GM18505 (cell line): ENCODE measurements at regions not wholly inside any gene's neighbourhood (a gene's known extent, or its start where the extent isn't known, plus 50 kb on each side); places are given as distances from the start of the nearest gene placed in this dataset.

Experiments
- ATAC-seq: cut with Tn5 transposase; IDR thresholded peaks from one replicate; pipeline ENCODE4 v1.9.1; 2021; ENCODE audit not compliant: unreplicated experiment
- POLR2A ChIP-seq: IDR thresholded peaks from 4 replicates; pipeline ENCODE4 v1.6.1; 2011; ENCODE audit warnings: borderline replicate concordance; ENCODE audit not compliant: insufficient read depth, insufficient read length; ENCODE audit errors: extremely low read depth

GRCh38 chr4:34250562-34250961 is 1993.8 kb downstream of the ARAP2 start:
- no peak for ATAC-seq

GRCh38 chr4:34253239-34253638 is 1991.1 kb downstream of the ARAP2 start:
- ATAC-seq: no peak
- TF ChIP-seq POLR2A: no peak

More at GRCh38 chr4:34250562-34250961, 1993.8 kb downstream of the ARAP2 start:
- no peak for TF ChIP-seq POLR2A

- no peak for ATAC-seq
Observed at GRCh38 chr4:34258176-34258575, 1986.1 kb downstream of the ARAP2 start.

GRCh38 chr4:34261799-34262314 is 1982.5 kb downstream of the ARAP2 start:
- no peak for ATAC-seq
- no peak for TF ChIP-seq POLR2A

More at GRCh38 chr4:34258176-34258575, 1986.1 kb downstream of the ARAP2 start:
- TF ChIP-seq POLR2A: no peak

- no peak for TF ChIP-seq POLR2A
- no peak for ATAC-seq
Observed at GRCh38 chr4:34269613-34270012, 1974.7 kb downstream of the ARAP2 start.

GRCh38 chr4:34271479-34272355 is 1972.6 kb downstream of the ARAP2 start:
- no peak for TF ChIP-seq POLR2A

GRCh38 chr4:34279011-34279410 is 1965.3 kb downstream of the ARAP2 start:
- ATAC-seq: no peak
- TF ChIP-seq POLR2A: no peak

More at GRCh38 chr4:34271479-34272355, 1972.6 kb downstream of the ARAP2 start:
- ATAC-seq: no peak

- ATAC-seq: no peak
- TF ChIP-seq POLR2A: no peak
Observed at GRCh38 chr4:34280131-34280530, 1964.2 kb downstream of the ARAP2 start.

- no peak for TF ChIP-seq POLR2A
- no peak for ATAC-seq
Observed at GRCh38 chr4:34281826-34282225, 1962.5 kb downstream of the ARAP2 start.

- ATAC-seq: no peak
- no peak for TF ChIP-seq POLR2A
Observed at GRCh38 chr4:34289489-34289888, 1954.8 kb downstream of the ARAP2 start.

- no peak for ATAC-seq
- TF ChIP-seq POLR2A: no peak
Observed at GRCh38 chr4:34289962-34290361, 1954.4 kb downstream of the ARAP2 start.

- no peak for ATAC-seq
- TF ChIP-seq POLR2A: no peak
Observed at GRCh38 chr4:34293459-34293858, 1950.9 kb downstream of the ARAP2 start.

- ATAC-seq: no peak
- TF ChIP-seq POLR2A: no peak
Observed at GRCh38 chr4:34309383-34309906, 1934.9 kb downstream of the ARAP2 start.

- no peak for ATAC-seq
- TF ChIP-seq POLR2A: no peak
Observed at GRCh38 chr4:34318773-34319172, 1925.5 kb downstream of the ARAP2 start.
